NCI-H69 (cell line): ENCODE measurements at regions not wholly inside any gene's neighbourhood (a gene's known extent, or its start where the extent isn't known, plus 50 kb on each side); places are given as distances from the start of the nearest gene placed in this dataset.
"Not testable (repeated sequence)": the region's sequence is repeated elsewhere in the genome, so short reads cannot be mapped to it uniquely, and the experiment has no call there.

Experiments used
- DNase-seq: peaks from one replicate; lab custom pipeline; 2025; lab: John Stamatoyannopoulos, UW

DNA sequence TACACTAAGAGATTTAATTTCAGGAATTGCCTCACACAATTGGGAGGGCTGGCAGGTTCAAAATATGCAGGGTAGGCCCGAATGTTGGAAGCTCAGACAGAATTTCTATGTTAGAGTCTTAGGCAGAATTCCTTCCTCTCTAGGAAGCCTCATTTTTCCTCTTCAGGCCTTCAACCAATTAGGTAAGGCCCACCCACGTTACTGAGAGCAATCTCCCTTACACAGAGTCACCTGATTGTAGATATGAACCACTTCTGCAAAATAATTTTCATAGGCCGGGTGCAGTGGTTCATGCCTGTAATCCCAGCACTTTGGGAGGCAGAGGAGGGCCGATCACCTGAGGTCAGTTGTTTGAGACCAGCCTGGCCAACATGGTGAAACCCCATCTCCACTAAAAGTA is 50.2 kb upstream of the HIVEP1 start:
- DNase-seq = no peak

- DNase-seq = no peak
Measured at GRCh38 chr6:11960909-11961779, 51.0 kb upstream of the HIVEP1 start.

DNA sequence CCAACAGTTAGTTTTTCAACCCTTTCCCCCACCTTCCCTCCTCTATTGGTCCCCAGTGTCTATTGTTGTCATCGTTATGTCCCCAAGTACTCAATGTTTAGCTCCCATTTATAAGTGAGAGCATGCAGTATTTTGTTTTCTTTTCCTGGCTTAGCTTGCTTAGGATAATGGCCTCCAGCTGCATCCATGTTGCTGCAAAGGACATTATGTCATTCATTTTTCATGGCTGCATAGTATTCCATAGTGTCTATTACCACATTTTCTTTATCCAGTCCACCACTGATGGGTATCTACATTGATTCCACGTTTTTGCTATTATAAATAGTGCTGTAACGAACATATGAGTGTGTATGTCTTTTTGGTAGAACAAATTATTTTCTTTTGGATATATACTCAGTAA is 55.3 kb upstream of the HIVEP1 start:
- no peak for DNase-seq

DNA sequence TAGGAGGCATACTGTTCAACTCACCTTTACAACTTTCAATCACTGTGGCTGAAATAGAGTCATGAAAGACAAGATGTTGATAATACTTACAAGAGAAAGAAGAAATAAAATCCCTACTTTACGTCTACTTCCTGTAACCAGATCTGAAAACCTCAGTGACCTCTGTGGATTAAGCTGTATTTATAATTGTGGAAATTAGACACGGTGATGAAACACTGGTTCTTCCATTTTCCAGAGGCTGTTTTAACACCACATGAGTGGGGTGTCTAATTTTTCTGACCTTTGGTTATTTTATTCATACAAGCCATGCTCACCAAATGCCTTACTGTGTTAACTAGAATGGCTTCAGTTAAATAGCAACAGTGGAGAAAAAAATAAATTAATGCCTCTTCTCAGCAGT is 58.5 kb upstream of the HIVEP1 start:
- peak; percentile 25 for DNase-seq

DNA sequence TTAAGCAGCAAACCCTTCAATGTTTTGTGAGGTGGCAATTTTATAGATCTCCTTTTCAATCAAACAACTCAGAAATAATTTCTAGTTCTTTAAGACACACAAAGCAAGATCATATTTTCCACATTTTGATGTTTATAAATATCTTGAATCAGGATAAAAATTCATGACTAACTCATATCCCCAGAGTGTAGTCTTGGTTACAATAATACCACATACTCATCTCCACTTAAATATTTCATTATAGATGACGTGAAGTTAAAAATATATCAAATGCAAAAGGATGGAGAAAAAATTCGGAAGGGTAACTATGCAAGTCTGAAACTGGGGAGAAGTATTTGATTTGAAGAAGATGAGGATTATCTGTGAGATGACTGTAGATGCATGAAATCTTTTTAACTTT is 59.8 kb upstream of the HIVEP1 start:
- DNase-seq = no peak

GRCh38 chr6:11951868-11952267 is 60.2 kb upstream of the HIVEP1 start:
- DNase-seq = no peak

- no peak for DNase-seq
Measured at GRCh38 chr6:11950109-11950508, 62.0 kb upstream of the HIVEP1 start.

DNA sequence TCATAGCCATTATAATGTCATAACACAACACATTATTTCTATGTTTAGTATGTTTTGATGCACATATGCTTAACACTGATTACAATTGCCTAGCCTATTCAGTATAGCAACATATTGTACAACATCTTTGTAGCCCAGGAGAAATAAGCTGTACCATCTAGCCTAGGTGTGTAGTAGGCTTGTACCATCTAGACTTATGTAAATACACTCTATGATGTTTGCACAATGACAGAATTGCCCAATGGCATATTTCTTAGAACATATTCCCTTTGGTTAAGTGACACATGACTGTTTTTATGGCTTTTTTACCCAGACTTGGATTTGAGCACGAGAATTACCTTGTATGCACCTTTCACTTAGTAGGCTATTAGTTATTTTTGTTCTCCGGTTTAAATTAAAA is 64.5 kb upstream of the HIVEP1 start:
- no peak for DNase-seq

GRCh38 chr6:11947063-11947462 is 65.0 kb upstream of the HIVEP1 start:
- no peak for DNase-seq

DNA sequence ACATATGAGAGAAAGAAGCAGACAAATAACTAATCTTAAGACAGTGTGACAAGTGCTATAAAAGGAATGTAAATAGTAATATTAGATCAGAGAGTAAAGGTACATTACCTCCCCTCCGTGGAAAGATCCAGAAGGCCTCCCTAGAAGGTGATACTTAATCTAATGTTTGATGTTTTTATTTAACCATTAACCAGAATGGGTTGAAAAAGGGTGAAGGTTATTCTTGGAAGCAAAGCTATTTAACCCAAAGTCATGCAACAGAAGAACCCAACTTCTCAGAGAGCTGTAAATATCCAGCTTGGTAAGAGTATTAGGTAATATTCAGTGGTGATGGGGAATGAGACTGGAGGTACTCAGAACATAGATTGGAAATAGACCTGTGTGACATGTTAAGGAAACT is 68.0 kb upstream of the HIVEP1 start:
- no peak for DNase-seq

DNA sequence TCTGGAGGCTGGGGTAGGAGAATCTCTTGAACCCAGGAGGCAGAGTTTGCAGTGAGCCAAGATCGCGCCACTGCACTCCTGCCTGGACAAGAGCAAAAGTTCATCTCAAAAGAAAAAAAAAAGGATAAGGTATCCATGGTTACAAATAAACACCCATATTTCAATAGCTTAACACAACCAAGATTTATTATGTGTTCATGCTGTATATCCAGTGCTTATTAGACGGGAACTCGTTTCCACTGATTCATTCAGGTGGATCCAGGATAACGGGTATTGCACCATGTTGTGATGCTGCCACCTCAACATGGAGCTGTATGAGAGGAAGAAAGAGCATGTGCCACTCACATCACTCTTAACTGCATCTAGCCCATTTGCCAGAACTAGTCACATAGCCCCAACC is 69.1 kb upstream of the HIVEP1 start:
- no peak for DNase-seq

- DNase-seq = no peak
Measured at GRCh38 chr6:11942185-11942864, 69.8 kb upstream of the HIVEP1 start.

GRCh38 chr6:11940532-11941166 is 71.5 kb upstream of the HIVEP1 start:
- DNase-seq = not testable (repeated sequence)

GRCh38 chr6:11938285-11938890 is 73.7 kb upstream of the HIVEP1 start:
- peak; percentile 69 for DNase-seq

DNA sequence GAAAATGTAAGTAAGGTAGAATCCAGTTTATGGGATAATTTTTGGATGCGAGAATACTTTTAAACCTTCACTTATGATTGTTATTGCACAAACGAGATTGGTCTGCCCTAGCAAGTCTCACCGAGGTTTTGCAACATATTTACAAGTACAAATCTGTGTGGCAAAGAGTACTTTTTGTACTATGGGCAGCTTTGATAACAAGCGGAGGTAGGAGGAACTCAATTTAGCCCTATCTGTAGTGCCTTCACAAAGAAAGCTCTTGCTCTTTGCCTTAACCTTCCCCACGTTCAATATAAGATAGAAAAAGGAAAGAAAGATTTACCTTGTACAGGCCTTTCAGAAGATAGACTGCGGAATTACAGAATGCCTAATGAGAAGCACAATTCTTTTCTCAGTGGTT is 77.5 kb upstream of the HIVEP1 start:
- no peak for DNase-seq

GRCh38 chr6:11932892-11933291 is 79.2 kb upstream of the HIVEP1 start:
- DNase-seq = not testable (repeated sequence)

- no peak for DNase-seq
Measured at GRCh38 chr6:11931296-11932035, 80.6 kb upstream of the HIVEP1 start.

DNA sequence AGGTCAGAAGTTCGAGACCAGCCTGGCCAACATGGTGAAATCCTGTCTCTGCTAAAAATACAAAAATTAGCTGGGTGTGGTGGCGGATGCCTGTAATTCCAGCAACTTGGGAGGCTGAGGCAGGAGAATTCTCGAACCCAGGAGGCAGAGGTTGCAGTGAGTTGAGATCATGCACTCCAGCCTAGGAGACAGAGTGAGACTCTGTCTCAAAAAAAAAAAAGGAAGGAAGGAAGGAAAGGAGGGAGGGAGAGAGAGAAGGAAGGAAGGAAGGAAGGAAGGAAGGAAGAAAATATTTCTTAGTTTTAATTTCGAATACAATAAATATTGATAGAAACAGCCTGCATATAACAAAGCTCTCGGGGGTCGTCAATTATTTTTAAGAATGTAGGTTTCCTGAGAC is 81.3 kb upstream of the HIVEP1 start:
- not testable (repeated sequence) for DNase-seq

- DNase-seq = no peak
Measured at GRCh38 chr6:11930240-11930639, 81.9 kb upstream of the HIVEP1 start.

DNA sequence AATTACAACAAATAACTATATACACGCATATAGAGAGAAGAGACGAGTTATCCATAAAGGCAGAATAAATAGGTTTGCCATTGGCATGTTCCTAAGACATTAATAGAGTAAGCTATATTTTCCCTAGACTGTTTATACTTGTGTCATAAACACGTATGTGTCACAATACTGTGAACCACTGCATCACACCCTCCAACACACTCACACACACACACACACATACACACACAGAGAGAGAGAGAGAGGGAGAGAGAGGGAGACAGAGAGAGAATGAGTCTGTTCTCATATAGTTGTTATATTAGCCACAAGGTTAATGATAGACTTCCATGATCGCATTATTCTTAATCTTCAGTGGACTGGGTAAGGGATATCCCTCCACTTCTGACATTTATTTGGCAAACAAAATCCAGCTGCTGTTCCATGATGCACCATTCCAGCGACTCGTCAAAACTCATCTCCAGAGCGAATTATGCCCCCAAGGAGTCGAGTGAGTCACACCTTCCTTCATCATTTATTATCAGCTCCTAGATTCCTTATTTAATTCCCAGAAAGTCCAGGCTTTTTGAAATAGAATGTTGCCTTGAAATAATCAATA is 82.8 kb upstream of the HIVEP1 start:
- DNase-seq = no peak

- no peak for DNase-seq
Measured at GRCh38 chr6:11926594-11927407, 85.3 kb upstream of the HIVEP1 start.
